ENCODE measurements at regions not wholly inside any gene's neighbourhood (a gene's known extent, or its start where the extent isn't known, plus 50 kb on each side); places are given as distances from the start of the nearest gene placed in this dataset.

DNA sequence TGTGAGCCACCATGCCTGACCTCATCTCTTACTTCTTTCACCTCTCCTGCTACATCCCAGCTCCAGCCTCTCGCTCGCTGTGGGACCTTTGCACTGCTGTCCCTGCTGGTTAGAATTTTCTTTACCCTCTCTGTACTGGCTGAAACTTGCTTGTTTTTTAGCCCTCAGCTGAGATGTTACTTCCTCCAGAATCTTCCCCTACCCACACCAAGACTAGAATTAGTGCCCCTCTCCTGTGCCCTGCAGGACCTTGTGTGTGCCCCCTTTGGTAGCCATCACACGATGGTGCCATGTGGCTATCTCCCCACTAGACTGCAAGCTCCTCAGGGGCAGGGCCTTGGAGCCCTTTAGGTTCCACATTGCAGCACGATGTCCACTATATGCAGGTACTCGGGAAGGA lies 84.1 kb downstream of the AIPL1 start:
- Histone ChIP-seq H3K27ac (ENCODE audit: extremely low read depth, low read depth, low read length) (no peak overlapping the region), H3K9me3 (ENCODE audit: control insufficient read depth, insufficient read depth, low read depth, low read length) (no peaks in the 10 kb centered on the region), H3K4me3 (ENCODE audit: low read depth, low read length) (no peak overlapping the region), H3K4me1 (ENCODE audit: control insufficient read depth, insufficient read depth, low read length) (no peaks in the 10 kb centered on the region), H3K36me3 (ENCODE audit: control insufficient read depth in 2 of 2, insufficient read depth in 1 of 2, low read length in 2 of 2) (no peaks in the 10 kb centered on the region)
- TF ChIP-seq ZNF391 (tag by site-specific recombination; IDR thresholded peaks at IDR 0.05; ENCODE audit: borderline replicate concordance, low read depth) (no peak), ZNF223 (tag by site-specific recombination; IDR thresholded peaks at IDR 0.05) (no peak), ZNF302 (tag by site-specific recombination; IDR thresholded peaks at IDR 0.05; ENCODE audit: low read depth) (no peak)
- TF ChIP-seq, protein P1, sequence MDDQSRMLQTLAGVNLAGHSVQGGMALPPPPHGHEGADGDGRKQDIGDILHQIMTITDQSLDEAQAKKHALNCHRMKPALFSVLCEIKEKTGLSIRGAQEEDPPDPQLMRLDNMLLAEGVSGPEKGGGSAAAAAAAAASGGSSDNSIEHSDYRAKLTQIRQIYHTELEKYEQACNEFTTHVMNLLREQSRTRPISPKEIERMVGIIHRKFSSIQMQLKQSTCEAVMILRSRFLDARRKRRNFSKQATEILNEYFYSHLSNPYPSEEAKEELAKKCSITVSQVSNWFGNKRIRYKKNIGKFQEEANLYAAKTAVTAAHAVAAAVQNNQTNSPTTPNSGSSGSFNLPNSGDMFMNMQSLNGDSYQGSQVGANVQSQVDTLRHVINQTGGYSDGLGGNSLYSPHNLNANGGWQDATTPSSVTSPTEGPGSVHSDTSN (CRISPR knock-in tag; IDR thresholded peaks at IDR 0.05): no peak
- TF ChIP-seq, protein P2, sequence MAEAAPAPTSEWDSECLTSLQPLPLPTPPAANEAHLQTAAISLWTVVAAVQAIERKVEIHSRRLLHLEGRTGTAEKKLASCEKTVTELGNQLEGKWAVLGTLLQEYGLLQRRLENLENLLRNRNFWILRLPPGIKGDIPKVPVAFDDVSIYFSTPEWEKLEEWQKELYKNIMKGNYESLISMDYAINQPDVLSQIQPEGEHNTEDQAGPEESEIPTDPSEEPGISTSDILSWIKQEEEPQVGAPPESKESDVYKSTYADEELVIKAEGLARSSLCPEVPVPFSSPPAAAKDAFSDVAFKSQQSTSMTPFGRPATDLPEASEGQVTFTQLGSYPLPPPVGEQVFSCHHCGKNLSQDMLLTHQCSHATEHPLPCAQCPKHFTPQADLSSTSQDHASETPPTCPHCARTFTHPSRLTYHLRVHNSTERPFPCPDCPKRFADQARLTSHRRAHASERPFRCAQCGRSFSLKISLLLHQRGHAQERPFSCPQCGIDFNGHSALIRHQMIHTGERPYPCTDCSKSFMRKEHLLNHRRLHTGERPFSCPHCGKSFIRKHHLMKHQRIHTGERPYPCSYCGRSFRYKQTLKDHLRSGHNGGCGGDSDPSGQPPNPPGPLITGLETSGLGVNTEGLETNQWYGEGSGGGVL (tag by site-specific recombination; IDR thresholded peaks at IDR 0.05): no peak
- CTCF ChIA-PET: no interaction called here
- POLR2A ChIA-PET: no interaction called here

DNA sequence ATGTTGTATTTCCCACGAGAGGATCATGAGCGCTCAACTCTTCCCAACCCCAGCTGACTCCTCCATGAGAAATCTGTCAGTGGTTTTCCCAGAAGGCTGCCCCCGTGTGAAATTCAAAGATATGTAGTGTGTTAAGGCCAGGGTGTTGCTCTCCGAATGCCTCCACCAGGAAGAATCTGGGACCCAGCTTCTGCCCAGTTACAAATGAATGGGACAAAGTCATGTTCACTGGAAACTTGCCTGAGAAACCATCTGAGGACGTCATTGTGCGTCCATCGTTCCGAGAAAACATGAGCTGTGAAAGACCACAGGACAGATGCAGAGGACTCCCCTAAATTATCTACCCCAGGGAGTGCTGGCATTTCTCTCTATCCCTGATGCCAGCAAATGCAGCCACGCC lies 86.0 kb downstream of the AIPL1 start:
- TF ChIP-seq GLI2 (tag by site-specific recombination; IDR thresholded peaks at IDR 0.05; ENCODE audit: borderline replicate concordance, low read depth) (no peak), ZNF350 (tag by site-specific recombination; IDR thresholded peaks at IDR 0.05) (no peak)
- no peaks in the 10 kb centered on the region for H3K9me3 ChIP-seq (ENCODE audit: control insufficient read depth, insufficient read depth, low read depth, low read length)
- H3K27ac ChIP-seq (ENCODE audit: extremely low read depth, low read depth, low read length): no peak overlapping the region
- no peaks in the 10 kb centered on the region for H3K4me1 ChIP-seq (ENCODE audit: control insufficient read depth, insufficient read depth, low read length)
- CTCF ChIA-PET: interaction anchor here (1.0 kb wide), 1 partner anchor 79 kb away, joined by 3 read pairs; no protein-coding TSS in a partner anchor
- POLR2A ChIA-PET: no interaction called here
- no peak overlapping the region for H3K4me3 ChIP-seq (ENCODE audit: low read depth, low read length)
- H3K36me3 ChIP-seq (ENCODE audit: control insufficient read depth in 2 of 2, insufficient read depth in 1 of 2, low read length in 2 of 2): no peaks in the 10 kb centered on the region

DNA sequence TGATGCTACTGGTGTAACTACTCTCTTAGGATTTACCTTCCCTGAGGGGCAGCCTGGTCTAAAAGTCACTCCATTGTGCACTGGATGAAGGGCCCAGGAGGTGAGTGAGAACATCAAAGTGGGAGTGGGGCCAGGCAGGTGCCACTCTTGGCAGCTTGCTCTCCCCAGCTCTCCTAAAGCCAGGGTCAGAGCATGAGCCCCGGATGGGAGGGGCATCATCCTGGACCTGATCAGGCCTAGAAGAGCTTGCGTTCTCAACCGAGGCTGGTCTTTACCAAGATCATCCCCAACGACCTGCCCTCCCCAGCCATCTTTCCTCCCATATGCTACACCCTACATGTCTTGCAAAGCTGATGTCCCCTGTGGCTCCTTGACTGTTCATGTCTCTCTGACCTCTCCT lies 87.1 kb downstream of the AIPL1 start:
- no peak overlapping the region for H3K27ac ChIP-seq (ENCODE audit: extremely low read depth, low read depth, low read length)
- ChIA-PET POLR2A (no interaction called here), CTCF (no interaction called here)
- TF ChIP-seq YY1 (tag by site-specific recombination; IDR thresholded peaks at IDR 0.05) (no peak), ZNF792 (tag by site-specific recombination; IDR thresholded peaks at IDR 0.05) (no peak), ZNF654 (tag by site-specific recombination; IDR thresholded peaks at IDR 0.05; ENCODE audit: low read depth) (no peak), MZF1 (tag by site-specific recombination; IDR thresholded peaks at IDR 0.05; ENCODE audit: borderline replicate concordance) (no peak), ZNF707 (tag by site-specific recombination; IDR thresholded peaks at IDR 0.05) (no peak), ZNF121 (tag by site-specific recombination; IDR thresholded peaks at IDR 0.05) (no peak), ZBTB7A (tag by site-specific recombination; IDR thresholded peaks at IDR 0.05; ENCODE audit: low read depth) (no peak), ZBTB8A (tag by site-specific recombination; IDR thresholded peaks at IDR 0.05) (no peak), ZNF837 (tag by site-specific recombination; IDR thresholded peaks at IDR 0.05) (no peak), ZNF670 (tag by site-specific recombination; IDR thresholded peaks at IDR 0.05; ENCODE audit: low read depth) (no peak)
- TF ChIP-seq, protein P3, sequence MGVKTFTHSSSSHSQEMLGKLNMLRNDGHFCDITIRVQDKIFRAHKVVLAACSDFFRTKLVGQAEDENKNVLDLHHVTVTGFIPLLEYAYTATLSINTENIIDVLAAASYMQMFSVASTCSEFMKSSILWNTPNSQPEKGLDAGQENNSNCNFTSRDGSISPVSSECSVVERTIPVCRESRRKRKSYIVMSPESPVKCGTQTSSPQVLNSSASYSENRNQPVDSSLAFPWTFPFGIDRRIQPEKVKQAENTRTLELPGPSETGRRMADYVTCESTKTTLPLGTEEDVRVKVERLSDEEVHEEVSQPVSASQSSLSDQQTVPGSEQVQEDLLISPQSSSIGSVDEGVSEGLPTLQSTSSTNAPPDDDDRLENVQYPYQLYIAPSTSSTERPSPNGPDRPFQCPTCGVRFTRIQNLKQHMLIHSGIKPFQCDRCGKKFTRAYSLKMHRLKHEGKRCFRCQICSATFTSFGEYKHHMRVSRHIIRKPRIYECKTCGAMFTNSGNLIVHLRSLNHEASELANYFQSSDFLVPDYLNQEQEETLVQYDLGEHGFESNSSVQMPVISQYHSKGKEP (tag by site-specific recombination; IDR thresholded peaks at IDR 0.05): no peak
- TF ChIP-seq, protein P4, sequence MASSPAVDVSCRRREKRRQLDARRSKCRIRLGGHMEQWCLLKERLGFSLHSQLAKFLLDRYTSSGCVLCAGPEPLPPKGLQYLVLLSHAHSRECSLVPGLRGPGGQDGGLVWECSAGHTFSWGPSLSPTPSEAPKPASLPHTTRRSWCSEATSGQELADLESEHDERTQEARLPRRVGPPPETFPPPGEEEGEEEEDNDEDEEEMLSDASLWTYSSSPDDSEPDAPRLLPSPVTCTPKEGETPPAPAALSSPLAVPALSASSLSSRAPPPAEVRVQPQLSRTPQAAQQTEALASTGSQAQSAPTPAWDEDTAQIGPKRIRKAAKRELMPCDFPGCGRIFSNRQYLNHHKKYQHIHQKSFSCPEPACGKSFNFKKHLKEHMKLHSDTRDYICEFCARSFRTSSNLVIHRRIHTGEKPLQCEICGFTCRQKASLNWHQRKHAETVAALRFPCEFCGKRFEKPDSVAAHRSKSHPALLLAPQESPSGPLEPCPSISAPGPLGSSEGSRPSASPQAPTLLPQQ (tag by site-specific recombination; IDR thresholded peaks at IDR 0.05): no peak
- TF ChIP-seq, protein P5, sequence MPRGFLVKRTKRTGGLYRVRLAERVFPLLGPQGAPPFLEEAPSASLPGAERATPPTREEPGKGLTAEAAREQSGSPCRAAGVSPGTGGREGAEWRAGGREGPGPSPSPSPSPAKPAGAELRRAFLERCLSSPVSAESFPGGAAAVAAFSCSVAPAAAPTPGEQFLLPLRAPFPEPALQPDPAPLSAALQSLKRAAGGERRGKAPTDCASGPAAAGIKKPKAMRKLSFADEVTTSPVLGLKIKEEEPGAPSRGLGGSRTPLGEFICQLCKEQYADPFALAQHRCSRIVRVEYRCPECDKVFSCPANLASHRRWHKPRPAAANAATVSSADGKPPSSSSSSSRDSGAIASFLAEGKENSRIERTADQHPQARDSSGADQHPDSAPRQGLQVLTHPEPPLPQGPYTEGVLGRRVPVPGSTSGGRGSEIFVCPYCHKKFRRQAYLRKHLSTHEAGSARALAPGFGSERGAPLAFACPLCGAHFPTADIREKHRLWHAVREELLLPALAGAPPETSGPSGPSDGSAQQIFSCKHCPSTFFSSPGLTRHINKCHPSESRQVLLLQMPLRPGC (tag by site-specific recombination; IDR thresholded peaks at IDR 0.05): no peak
- TF ChIP-seq, protein P6, sequence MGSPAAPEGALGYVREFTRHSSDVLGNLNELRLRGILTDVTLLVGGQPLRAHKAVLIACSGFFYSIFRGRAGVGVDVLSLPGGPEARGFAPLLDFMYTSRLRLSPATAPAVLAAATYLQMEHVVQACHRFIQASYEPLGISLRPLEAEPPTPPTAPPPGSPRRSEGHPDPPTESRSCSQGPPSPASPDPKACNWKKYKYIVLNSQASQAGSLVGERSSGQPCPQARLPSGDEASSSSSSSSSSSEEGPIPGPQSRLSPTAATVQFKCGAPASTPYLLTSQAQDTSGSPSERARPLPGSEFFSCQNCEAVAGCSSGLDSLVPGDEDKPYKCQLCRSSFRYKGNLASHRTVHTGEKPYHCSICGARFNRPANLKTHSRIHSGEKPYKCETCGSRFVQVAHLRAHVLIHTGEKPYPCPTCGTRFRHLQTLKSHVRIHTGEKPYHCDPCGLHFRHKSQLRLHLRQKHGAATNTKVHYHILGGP (tag by site-specific recombination; IDR thresholded peaks at IDR 0.05): no peak

More for the DNA sequence above, 87.1 kb downstream of the AIPL1 start:
- no peak overlapping the region for H3K4me3 ChIP-seq (ENCODE audit: low read depth, low read length)
- no peaks in the 10 kb centered on the region for H3K36me3 ChIP-seq (ENCODE audit: control insufficient read depth in 2 of 2, insufficient read depth in 1 of 2, low read length in 2 of 2)
- no peaks in the 10 kb centered on the region for H3K9me3 ChIP-seq (ENCODE audit: control insufficient read depth, insufficient read depth, low read depth, low read length)
- no peaks in the 10 kb centered on the region for H3K4me1 ChIP-seq (ENCODE audit: control insufficient read depth, insufficient read depth, low read length)
